Activated B cell treated with CpG ODN at 0.5 μM for 24 hours (primary cell): ENCODE measurements at regions not wholly inside any gene's neighbourhood (a gene's known extent, or its start where the extent isn't known, plus 50 kb on each side); places are given as distances from the start of the nearest gene placed in this dataset.

Source experiments
- ATAC-seq: fragments of 200-7000 bp; cut with Tn5 transposase; one replicate; pipeline ENCODE4 v1.10.0; 2021; ENCODE audit warnings: low read depth, mild to moderate bottlenecking, moderate library complexity
- CTCF ChIA-PET: fragments of 350-600 bp; sonication (Branson Sonifier 250); formaldehyde crosslinking; loops from one replicate; lab custom pipeline; 2021; ENCODE audit warnings: antibody characterized with exemption; lab: Charles Lee
- POLR2A ChIA-PET: fragments of 350-600 bp; sonication (Branson Sonifier 250); formaldehyde crosslinking; loops from one replicate; lab custom pipeline; 2021; ENCODE audit warnings: antibody characterized with exemption; lab: Charles Lee
- DNase-seq: peaks from one replicate; pipeline ENCODE4 v3.0.0; 2022
- H3K27ac Mint-ChIP-seq: one replicate; pipeline ENCODE4 v1.8.0; 2020; ENCODE audit warnings: mixed read lengths
- H3K27me3 Mint-ChIP-seq: one replicate; pipeline ENCODE4 v1.8.0; 2021; ENCODE audit warnings: mixed read lengths
- H3K36me3 Mint-ChIP-seq: one replicate; pipeline ENCODE4 v1.8.0; 2021; ENCODE audit warnings: low read depth, mixed read lengths
- H3K4me1 Mint-ChIP-seq: one replicate; pipeline ENCODE4 v1.8.0; 2021; ENCODE audit warnings: mixed read lengths
- H3K4me3 Mint-ChIP-seq: one replicate; pipeline ENCODE4 v1.8.0; 2020; ENCODE audit warnings: mild to moderate bottlenecking, mixed read lengths
- H3K9me3 Mint-ChIP-seq: one replicate; pipeline ENCODE4 v1.8.0; 2020; ENCODE audit warnings: mixed read lengths
- intact Hi-C: fragments of 100-400 bp; cut with micrococcal nuclease; formaldehyde crosslinking; loops from one replicate; pipeline ENCODE4 v1.15.1; 2024
- TF ChIP-seq, protein P1 (sequence below): fragments of 200-600 bp; IDR thresholded peaks from one replicate; pipeline ENCODE4 v1.8.0; 2022; ENCODE audit warnings: antibody characterized with exemption, mild to moderate bottlenecking

DNA sequence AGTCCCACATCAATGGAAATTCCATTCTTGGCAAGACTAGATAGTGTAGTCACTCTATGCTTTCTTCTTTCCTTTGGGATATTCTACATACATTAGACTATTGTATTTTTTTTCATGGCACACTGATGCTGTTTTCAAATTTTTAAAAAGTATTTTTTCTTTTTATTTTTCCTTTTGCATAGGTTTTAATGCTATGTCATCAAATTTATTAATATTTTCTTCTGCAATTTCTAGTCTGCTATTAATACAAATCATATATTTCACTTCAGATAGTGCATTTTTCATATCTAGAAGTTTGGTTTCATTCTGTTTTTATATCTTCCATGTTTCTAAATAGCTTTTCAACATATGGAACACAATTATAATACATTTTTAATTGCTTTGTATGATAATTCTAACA is 2050.1 kb upstream of the PRR20A start:
- intact Hi-C loops: no loop called here
- ChIA-PET CTCF (no interaction called here), POLR2A (no interaction called here)
- TF ChIP-seq, protein P1, sequence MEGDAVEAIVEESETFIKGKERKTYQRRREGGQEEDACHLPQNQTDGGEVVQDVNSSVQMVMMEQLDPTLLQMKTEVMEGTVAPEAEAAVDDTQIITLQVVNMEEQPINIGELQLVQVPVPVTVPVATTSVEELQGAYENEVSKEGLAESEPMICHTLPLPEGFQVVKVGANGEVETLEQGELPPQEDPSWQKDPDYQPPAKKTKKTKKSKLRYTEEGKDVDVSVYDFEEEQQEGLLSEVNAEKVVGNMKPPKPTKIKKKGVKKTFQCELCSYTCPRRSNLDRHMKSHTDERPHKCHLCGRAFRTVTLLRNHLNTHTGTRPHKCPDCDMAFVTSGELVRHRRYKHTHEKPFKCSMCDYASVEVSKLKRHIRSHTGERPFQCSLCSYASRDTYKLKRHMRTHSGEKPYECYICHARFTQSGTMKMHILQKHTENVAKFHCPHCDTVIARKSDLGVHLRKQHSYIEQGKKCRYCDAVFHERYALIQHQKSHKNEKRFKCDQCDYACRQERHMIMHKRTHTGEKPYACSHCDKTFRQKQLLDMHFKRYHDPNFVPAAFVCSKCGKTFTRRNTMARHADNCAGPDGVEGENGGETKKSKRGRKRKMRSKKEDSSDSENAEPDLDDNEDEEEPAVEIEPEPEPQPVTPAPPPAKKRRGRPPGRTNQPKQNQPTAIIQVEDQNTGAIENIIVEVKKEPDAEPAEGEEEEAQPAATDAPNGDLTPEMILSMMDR: no peak
- no peaks in the 10 kb centered on the region for H3K27me3 Mint-ChIP-seq
- H3K36me3 Mint-ChIP-seq: no peaks in the 10 kb centered on the region
- H3K4me1 Mint-ChIP-seq: no peaks in the 10 kb centered on the region
- ATAC-seq (no peak), DNase-seq (no peak)
- no peak overlapping the region for H3K27ac Mint-ChIP-seq
- H3K4me3 Mint-ChIP-seq: no peak overlapping the region
- H3K9me3 Mint-ChIP-seq: peaks cover 7% of the 10 kb centered on the region

DNA sequence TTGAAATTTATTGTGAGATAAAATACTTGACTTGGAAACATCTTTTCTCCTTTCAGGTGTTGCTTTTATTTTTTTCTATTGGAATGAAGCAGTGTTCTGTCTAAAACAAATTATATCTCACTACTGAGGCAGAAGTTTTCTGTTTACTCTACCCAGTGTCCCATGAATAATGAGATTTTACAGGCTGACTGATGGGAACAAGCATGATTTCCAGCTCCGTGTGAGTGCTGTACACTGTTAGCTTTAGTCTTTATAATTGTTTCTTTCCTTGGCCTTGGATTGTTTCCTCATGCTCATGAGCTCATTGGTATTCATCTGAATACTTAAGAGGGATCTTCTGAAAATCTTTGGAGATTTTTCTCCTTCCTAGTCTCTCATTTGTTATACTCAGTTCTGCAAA is 2049.5 kb upstream of the PRR20A start:
- ATAC-seq (no peak), DNase-seq (no peak)
- Mint-ChIP-seq H3K9me3 (peaks cover 7% of the 10 kb centered on the region), H3K27ac (no peak overlapping the region), H3K4me1 (no peaks in the 10 kb centered on the region), H3K36me3 (no peaks in the 10 kb centered on the region), H3K4me3 (no peak overlapping the region), H3K27me3 (no peaks in the 10 kb centered on the region)
- TF ChIP-seq, protein P1: no peak
- ChIA-PET POLR2A (no interaction called here), CTCF (no interaction called here)
- intact Hi-C loops: no loop called here

DNA sequence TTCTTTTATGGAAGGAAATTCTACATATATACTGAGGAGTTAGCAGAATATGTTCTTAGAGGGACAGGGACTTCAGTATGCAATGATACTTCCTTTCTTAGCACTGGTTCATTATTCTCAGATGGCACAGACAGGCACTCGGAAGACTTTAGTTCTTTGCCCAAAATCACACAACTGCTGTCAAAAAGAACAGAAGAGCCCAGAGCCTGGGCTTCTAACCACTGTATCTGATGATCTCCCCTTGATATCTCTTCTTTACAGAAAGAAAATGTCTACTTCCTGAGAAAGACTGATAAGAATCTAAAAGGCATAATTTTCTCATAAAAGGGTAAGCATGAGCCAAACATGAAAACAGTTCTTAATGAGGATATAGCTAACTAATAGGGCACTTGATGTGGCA is 2034.2 kb upstream of the PRR20A start:
- no peaks in the 10 kb centered on the region for H3K4me1 Mint-ChIP-seq
- H3K27me3 Mint-ChIP-seq: no peaks in the 10 kb centered on the region
- no peaks in the 10 kb centered on the region for H3K36me3 Mint-ChIP-seq
- H3K4me3 Mint-ChIP-seq: no peak overlapping the region
- TF ChIP-seq, protein P1: no peak
- ATAC-seq: no peak
- H3K9me3 Mint-ChIP-seq: peaks cover 4% of the 10 kb centered on the region
- POLR2A ChIA-PET: no interaction called here
- no peak overlapping the region for H3K27ac Mint-ChIP-seq
- DNase-seq: no peak
- intact Hi-C loops: no loop called here
- CTCF ChIA-PET: no interaction called here

DNA sequence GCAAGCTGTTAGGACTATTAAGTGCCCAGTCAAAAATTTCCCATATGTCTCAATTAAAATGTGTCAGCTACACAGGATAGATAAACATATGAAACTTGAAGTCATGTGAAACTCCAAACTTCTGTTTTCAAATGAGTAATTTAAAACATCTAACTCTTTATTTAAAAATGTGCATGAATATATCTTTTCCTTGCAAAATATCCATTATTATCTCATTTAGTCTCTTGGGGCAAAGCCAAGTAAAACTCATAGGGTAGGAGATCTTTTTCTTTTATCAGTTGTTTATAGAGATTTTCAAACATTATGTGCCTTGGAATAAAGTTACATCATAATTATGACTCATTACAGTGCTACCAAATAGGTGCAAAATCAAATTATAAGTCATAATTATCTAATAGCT is 2020.1 kb upstream of the PRR20A start:
- ATAC-seq: no peak
- H3K27ac Mint-ChIP-seq: no peak overlapping the region
- H3K27me3 Mint-ChIP-seq: no peaks in the 10 kb centered on the region
- H3K9me3 Mint-ChIP-seq: peaks cover 6% of the 10 kb centered on the region
- intact Hi-C loops: no loop called here
- no peaks in the 10 kb centered on the region for H3K4me1 Mint-ChIP-seq
- no peak for DNase-seq
- CTCF ChIA-PET: no interaction called here
- POLR2A ChIA-PET: no interaction called here
- TF ChIP-seq, protein P1: no peak
- no peaks in the 10 kb centered on the region for H3K36me3 Mint-ChIP-seq
- H3K4me3 Mint-ChIP-seq: no peak overlapping the region

DNA sequence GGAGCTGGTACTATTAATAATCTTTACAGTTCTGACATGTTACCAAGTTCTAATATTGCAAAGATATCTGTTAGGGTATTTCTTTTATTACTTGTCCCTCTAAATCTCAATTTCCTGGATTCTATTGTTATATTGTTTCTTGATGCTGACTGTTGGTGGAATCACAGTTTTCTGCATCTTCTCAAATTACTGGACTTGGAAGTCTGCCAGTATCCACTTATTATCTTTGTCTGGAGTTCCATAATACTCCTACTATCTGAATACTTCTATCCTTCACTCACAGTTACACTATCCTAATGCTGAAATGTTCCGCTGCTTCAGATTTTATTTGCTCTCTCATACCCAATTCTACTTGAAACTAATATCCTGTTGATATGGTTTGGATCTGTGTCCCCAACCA is 1985.7 kb upstream of the PRR20A start:
- ChIA-PET POLR2A (no interaction called here), CTCF (no interaction called here)
- peaks cover 17% of the 10 kb centered on the region for H3K9me3 Mint-ChIP-seq
- H3K4me1 Mint-ChIP-seq: no peaks in the 10 kb centered on the region
- DNase-seq (no peak), ATAC-seq (no peak)
- no peak overlapping the region for H3K27ac Mint-ChIP-seq
- H3K27me3 Mint-ChIP-seq: no peaks in the 10 kb centered on the region
- no peaks in the 10 kb centered on the region for H3K36me3 Mint-ChIP-seq
- H3K4me3 Mint-ChIP-seq: no peak overlapping the region
- intact Hi-C loops: no loop called here
- TF ChIP-seq, protein P1: no peak
